Fibroblast of peridontal ligament (primary cell): ENCODE measurements at regions not wholly inside any gene's neighbourhood (a gene's known extent, or its start where the extent isn't known, plus 50 kb on each side); places are given as distances from the start of the nearest gene placed in this dataset.

Source experiments
- DNase-seq: peaks from one replicate; pipeline ENCODE4 v3.0.0-alpha.2; 2010; ENCODE audit errors: extremely low read depth

DNA sequence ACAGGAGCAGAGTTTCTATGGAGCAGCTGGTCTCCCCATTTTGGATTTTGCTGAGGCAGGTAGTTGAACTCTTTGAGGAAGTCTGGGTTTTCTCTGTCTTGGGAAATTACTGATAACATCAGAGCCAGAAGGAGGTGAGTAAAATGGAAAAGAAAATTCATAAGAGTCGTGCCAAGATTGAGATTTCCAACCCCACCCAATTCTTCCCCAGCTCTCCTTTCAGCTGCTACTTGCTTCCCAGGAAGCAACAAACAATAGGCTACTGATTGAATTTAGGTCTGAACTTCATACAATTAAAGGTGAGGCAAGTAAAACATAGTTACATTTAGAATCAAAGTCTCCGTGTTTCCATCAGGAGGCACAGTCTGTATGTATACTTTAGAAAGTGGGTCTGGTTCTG is 54.6 kb upstream of the EOLA2 start:
- DNase-seq, result no peak

DNA sequence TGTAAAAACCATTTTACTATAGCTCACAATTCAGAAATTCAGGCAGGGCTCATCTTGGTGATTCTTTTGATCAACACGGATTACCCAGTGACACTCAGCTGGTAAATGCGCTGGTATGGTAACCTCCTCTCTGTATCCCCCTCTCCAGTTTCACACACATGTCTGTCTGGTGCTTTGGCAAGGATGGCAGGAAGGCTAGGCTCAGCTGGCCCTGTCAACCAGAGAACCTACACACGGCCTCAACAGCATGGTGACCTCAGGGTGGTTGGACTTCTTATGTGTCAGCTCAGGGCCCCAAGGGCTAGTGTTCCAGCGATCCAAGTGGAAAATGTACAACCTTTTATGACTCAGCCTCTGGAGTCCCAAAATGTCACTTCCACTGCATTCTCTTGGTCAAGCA is 55.7 kb upstream of the EOLA2 start:
- DNase-seq, result no peak

DNA sequence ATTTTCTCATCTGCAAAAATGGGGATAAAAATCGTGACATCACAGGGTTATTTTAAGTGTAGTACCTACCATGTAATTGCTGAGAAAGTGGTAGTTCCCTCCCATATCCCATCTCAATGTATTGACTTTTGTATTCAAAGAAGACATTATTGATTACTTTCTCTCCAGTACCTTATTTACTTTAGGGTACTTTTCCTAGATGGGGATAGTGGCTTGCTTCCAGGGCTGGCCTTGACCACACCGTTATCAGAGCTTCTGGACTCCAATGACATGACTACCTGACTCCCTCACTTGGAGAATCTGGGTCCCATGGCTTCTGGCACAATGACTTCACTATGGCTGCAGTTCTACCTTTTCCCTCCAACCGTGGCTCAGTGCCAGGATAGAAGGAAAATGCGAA is 58.2 kb upstream of the EOLA2 start:
- DNase-seq, result no peak

DNA sequence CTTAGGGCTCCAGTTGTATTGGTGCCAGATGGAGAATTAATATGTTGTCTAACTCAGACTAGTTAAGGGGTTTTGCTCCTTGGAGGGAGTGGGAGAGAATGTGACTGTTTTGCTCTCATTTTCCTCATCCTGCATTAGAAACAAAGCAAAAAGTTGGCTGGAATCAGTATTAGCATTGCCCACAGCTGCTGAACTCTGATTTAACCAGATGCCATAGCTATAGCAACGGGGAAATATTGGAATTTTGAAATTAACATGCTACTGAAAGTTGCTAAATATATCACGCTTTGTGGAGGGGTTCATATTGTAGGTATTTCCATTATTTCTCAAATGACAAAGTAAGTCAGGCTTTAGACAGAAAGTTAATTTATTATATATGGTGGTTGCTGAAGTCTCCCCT is 66.7 kb upstream of the EOLA2 start:
- DNase-seq, result no peak

DNA sequence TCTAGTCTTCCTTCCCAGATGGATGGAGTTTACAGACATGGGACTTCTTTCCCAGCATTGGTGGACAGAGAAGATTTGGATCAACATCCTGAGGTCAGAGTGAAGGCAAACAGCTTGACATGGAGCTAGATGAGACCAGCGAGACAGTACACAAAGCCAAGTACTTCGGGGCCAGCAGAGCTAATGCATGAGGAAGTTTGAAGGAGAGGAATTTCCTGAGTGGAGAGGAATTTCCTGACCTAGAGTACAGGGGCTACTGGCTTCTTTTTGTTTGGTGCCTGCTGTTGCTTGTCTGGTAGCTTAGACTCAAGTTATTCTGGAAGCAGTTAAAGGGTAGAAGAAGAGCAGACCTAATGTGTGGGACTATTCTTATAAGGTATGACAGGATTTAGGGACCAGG is 69.1 kb upstream of the EOLA2 start:
- no peak for DNase-seq

DNA sequence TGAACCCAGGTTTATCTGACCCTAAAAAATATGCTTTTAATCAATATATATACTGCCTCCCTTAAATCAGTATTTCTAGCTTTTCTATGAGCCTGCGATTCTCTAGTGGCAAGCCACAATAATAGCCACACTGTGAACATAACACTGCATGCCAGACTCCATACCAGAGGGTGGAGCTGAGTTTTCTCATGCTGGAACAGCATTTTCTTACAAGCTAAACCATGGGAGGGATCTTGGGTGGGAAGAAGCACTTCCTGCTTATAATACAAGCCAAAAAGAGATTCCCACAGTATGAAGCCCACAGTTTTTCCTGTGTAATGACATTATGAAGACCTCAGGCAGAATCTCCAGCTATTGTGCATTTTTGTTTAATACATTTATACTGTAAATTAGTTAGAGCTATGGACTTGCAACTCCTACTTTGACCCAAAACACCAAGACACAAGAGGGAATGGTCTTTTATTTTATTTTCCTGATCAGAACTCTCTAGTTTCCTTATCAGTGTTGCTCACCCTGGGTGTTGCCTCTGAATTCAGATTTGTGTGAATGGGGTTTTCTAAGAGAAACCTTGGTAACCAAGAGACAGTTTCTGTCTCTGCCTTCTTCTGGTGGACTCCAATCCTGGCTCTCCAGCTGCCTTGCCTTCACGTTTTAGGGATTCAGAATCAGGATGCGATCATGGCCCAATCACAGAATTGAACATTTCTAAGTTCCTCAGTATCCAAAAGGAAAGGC is 74.5 kb upstream of the EOLA2 start:
- DNase-seq, result peak; percentile 25

DNA sequence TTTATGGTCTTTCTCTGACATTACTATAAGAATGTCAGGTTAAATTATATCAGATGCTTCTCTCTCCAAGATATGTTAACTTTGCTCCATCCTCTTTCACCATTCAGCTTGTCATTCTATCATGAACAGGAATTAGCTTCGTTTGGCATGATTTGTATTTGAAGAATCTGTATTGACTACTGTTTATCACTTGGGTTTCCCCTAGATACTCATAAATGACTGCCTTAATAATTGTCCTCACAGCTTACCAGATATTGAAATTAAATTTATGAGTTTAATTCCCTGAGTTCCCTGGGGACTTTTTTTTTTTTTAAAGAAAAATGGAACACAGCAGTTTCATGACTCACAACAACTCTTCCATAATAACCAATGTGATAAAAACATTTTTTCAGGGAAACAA is 76.2 kb upstream of the EOLA2 start:
- no peak for DNase-seq

DNA sequence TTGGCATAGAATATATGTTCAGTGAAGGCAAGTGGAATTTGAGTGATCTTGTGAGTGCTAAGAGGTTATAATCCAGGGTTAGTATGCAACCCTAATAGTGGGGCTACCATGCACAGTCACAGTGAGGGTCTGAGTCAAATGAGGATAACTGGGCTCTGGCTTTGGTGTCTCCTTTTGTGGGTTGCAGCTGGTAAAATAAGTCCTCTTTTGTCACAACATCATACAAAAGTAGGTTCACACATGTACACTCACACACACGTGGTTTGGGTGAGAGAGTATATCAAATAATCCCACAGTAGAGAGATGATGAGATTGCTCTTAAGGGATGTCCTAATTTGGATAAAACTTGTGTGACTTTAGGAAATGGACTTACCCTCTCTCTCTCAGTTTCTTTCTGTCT is 79.6 kb upstream of the EOLA2 start:
- no peak for DNase-seq

DNA sequence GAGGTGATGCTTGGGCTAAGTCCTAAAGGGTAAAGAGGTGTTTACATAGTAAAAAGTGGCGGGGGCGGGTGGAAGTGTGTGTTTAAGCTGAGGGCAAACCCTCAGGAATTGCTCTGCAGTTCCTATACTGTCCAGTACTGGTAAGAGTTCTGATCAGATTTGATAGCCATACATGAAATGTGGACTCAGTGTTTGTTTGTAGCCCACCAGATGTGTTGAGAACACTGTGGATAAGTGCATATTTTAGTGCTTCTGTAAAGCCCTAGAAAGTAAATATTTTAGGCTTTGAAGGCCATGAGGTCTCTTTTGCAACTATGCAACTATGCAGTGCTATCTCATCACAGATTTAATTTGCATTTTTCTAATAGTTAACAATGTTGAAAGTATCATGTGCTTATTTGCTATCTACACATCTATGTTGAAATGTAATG is 80.7 kb upstream of the EOLA2 start:
- DNase-seq, result peak; percentile 52

DNA sequence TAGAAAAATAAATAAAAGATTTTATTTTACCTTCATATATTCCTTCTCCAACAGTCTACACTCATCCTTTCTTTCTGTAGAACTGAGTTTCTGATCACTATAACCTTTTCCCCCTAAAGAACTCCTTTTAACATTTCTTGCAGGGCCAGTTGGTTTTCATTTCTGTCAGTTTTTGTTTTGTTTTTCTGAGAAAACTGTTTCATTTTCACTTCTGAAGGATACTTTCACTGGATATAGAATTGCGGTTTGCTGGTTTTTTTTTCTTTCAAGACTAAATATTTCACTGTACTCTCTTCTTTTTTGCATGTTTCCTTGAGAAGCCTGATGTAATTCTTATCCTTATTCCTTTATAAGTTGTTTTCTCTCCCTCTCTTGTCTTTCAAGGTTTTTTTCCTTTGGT is 90.4 kb upstream of the EOLA2 start:
- no peak for DNase-seq

DNA sequence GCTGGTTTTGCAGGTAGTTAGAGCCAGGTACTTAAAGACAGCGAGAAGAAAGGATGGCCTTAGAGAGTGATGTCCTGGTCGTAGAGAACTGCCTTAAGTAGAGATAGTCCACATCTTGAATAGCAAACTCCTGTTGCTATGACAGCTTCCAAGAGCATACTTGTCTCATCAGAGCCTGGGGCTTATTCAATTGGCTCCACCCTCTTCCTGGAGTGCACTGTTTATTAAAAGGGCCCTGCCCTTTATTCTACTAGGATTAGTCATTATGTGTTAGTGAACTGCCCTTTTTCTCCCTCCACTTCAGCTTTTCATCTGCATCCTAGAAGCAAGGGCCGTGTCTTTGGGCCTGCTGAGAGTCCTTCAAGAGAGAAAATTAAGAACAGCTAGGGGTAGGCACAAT is 94.5 kb upstream of the EOLA2 start:
- DNase-seq, result peak; percentile 65

DNA sequence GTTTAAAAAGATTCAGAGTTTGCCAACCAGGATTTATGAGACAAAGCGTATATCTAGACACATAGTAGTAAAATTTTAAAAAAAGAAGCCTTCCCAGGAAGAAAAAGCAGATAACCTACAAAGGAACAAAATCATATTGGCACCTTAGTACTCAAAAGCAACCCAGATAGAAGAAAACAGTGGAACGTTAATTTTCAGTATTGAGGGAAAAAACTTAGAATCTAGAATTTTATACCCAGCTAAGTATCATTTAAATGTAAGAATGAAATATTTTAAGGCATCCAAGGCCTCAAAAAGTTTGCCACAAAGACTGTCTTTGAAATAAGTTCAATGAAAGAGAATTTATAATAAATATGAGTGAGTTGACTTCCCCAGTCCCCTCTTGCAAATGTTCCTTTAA is 96.5 kb upstream of the EOLA2 start:
- no peak for DNase-seq

DNA sequence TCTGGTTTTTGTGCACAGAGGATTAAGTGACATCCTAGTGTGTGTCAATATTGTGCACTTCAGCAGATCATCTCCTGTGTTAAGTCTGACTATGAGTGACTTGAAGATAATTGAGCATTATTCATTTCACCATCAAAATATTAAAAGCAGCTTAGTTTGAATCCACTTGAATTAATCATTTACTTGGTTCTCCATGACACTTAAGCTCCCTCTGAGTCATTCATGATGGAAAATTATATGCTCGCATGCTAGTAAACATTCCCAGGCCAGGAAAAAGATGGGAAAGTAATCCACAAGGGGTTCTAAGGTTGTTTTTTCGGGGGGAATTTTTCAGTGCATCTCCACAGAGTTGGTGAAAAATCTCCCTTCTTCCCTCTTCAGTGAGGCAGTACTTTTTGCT is 97.2 kb upstream of the EOLA2 start:
- DNase-seq, result no peak

DNA sequence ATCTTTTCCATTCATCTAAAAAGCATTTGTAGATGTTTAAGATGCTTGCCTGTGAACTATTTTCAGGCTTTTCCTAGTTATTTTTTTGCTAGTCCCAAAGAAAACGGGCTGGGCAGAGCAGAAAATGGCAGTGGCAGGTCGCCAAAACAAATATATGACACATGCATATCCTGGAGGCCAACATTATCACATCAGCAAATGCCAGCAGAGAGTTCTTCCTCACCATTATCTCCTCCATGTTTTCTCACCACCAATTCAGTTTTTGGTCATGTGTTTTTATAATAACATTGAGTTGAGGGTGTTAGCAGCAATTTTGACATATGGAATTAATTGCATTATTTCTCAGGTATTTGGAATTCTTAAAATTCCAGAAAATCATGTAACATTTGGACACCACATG is 97.9 kb upstream of the EOLA2 start:
- peak; percentile 75 for DNase-seq

DNA sequence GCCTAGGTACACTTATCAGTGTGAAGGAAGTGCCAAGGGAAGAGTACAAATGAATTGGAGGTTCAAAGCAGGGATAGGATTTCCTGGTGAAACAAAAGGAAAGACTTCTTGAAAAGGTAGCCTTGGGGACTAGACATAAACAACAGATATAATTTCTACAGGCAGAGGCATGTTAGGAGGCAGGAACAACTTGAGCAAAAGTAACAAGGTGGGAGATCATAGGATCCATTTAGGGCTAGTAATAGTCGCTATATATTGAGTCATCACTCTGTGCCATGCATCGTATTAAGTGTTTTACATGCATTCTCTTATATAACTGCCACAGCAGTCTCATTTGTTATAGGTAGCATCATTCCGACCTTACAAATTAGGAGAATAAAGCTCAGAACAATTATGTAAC is 98.3 kb upstream of the EOLA2 start:
- DNase-seq, result no peak

DNA sequence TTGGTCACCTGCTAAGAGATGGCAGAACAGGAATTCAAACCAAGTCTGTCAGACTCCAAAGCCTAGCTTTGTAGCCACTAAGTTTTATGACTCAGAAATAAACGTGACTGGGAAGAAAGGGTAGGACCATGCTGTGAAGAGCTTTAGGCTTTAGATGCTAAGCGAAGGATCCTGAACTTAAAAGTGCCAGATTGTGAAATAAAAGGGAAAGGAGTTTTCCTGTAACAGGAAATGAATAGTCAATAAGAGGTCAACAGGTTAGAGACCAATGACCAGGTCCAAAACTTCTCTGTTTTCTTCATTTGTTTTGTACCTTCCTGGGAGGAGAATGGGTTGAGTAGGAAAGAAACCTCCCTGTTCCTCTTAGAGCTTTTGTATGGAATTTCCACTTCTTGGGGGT is 98.8 kb upstream of the EOLA2 start:
- DNase-seq, result no peak

DNA sequence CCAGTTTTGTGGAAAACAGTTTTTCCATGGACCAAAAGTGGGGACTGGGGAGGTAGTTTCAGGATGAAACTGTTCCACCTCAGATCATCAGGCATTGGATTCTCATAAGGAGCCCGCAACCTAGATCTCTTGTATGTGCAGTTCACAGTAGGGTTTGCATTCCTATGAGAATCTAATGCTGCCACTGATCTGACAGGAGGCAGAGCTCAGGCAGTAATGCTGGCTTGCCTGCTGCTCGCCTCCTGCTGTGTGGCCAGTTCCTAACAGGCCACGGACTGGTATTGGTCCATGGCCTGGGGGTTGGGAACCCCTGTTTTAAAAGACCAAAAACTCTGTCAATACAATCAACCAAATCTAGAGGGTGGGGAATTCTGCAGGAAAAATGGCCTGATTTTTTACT is 100.0 kb upstream of the EOLA2 start:
- no peak for DNase-seq

DNA sequence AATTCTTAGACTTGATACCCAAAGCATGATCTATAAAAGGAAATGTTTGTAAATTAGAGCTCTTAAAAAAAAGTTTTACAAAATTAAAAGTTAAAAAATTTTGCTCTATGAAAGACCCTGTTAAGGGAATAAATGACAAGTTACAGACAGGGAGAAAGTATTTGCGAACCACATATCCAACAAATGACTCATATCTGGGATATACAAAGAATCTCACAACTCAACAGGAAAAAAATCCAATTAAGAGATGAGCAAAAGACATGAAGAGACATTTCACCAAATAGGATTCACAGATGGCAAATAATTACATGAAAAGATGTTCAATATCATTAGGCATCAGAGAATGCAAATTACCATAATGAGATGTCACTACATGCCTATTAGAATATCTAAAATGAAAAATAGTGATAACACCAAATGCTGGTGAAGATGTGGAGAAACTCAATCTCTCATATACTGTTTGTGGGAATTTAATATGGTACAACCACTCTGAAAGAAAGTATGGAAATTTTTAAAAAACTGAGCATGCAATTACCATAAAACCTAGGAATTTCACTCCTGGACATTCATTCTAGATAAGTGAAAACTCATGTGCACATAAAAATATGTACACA is 100.8 kb upstream of the EOLA2 start:
- peak; percentile 30 for DNase-seq

DNA sequence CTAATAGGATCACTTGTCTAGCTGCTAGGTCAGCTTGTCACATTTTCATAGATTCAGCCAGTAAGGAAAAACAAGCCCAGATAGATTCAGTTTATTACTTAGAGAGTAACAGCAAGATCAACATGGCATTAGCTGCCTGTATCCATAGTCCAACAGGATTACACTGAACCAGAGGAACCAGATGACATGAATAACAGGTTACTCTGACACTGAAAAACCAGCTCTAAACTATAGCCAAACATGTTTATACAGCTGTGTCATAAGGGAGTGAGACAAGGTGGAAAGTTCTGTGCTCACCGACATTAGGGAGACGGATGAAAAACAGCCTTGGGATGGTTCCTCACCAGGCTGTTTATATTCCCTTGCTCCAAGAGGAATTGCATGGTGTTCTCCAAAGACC is 102.9 kb upstream of the EOLA2 start:
- DNase-seq, result no peak

DNA sequence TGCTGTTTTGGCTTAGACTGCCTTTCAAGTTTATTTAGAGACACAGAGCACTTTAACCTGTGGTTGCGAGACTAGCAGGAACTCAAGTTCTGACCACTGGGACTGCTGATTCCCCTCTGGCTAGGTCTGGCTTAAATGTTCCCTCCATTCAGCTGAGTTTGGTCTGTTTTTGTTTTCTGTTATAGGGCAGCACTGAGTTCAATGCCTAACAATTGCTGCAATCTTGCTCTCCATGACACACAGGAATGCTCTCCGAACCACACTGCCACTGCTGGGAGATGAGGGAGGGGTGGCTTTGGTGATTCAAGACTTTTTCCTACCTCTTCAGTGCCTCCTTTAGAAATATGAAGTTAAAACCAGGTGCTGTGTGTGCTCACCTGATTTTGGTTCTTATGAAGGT is 106.3 kb upstream of the EOLA2 start:
- DNase-seq, result peak; percentile 31

DNA sequence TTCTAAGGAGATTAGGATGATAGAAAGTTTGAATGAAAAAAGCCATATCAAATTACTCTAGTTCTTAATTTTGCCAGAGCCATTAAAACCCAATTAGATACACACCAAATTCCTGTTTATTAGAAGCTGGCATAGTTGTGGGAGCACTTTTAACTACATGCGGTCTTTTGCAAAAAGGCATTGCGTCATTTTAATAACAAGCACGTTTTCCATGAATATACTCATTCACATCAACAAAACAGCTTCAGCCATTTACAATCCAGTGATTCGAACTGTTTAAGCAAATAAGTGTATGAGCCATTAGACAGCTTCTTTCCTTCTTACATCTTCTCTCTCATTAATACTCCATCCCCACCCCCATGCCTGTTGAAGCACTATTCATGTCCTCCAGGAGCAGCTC is 109.5 kb upstream of the EOLA2 start:
- DNase-seq, result no peak

DNA sequence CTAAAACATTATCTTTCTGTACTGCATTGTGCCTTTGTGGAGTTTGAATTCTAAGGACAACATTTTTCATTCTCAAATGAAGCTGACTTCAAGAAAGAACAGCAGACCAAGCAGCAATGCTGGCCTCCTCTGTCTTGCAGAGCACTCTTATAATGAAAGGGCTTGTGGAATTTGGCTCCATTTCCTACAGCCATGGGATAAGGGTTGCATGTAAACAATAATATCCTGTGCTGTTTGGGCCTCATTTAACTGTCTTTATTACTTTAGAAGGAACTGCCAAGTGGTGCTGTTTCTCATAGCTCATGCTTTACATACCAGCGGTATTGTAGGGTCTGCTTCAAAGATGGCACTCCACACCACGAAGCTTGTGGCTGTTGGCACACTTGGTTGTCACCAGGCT is 111.4 kb upstream of the EOLA2 start:
- peak; percentile 52 for DNase-seq

DNA sequence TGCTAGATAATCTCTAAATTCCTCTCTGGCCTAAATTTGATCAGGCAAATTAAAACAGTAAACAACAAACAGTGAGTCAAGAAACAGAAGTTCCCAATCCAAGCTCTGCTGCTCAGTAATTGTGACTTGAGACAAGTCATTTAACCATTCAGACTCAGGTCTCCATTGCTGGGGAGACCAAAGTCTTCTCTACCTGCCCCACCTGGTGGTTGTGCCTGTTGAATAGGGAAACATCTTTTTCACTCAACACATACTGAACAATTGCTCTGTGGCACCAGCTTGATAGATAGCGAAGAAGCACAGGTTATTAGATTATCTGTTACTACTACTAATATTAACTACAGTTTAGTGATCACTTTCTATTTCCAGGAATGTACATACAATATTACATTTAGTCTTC is 112.1 kb upstream of the EOLA2 start:
- no peak for DNase-seq

DNA sequence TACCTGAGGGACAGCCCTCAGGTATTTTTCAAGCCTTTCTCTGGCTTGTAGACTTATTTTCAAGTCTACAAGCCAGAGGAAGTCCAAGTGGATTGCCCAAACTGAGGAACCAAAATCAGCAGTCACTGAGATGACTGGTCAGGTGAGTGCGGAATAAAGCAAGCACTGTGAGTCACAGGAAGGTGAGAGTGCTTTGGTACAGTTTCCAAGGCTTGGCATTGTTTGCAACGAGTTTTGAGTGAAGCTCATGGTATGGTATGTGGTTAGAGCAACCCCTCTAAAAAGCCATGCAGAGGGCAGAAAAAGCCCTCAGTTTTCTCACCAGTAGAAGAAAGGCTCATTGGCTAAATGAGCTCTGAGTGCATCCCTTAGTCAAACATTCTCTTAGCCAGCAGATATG is 112.8 kb upstream of the EOLA2 start:
- DNase-seq, result no peak
